HepG2 (cell line): ENCODE measurements at regions not wholly inside any gene's neighbourhood (a gene's known extent, or its start where the extent isn't known, plus 50 kb on each side); places are given as distances from the start of the nearest gene placed in this dataset.
A peak's percentile ranks its signal among the peaks of the same experiment; 100 is the strongest.

Experiments
- ATAC-seq: fragments of 200-7000 bp; cut with Tn5 transposase; 3 replicates; pipeline ENCODE4 v1.9.1; 2020; ENCODE audit warnings: mild to moderate bottlenecking, moderate library complexity
- BruUV-seq: library from RNA; stranded (reverse); fragments of 400-500 nt; replicated peaks from 2 replicates; lab custom pipeline; 2021; lab: Mats Ljungman, UMichigan
- CTCF ChIA-PET: fragments of 300-600 bp; formaldehyde crosslinking; extraction: SDS; loops from one replicate; lab custom pipeline; 2021; ENCODE audit warnings: low total read pairs, inconsistent platforms, low intra/inter-chr PET ratio; lab: Yijun Ruan, JAX
- POLR2A ChIA-PET: fragments of 350-600 bp; sonication (Branson Sonifier 250); formaldehyde crosslinking; loops from one replicate; lab custom pipeline; 2020; ENCODE audit warnings: antibody characterized with exemption, inconsistent platforms; lab: Yijun Ruan, JAX
- DNase-seq: peaks from one replicate; pipeline ENCODE4 v3.0.0-alpha.2; 2015; ENCODE audit warnings: low spot score
- FAIRE-seq: peaks from 3 replicates; lab custom pipeline; 2011; peaks lifted over from hg19 to GRCh38; lab: Jason Lieb, UNC
- H2AFZ ChIP-seq: one replicate; pipeline ENCODE4 v1.6.1; 2011; ENCODE audit warnings: low read length, inconsistent platforms
- H3K27ac ChIP-seq: fragments of 300-600 bp; 3 replicates; pipeline ENCODE4 v1.8.0; 2011; ENCODE audit warnings: mixed run types, mild to moderate bottlenecking, mixed read lengths, low read length, inconsistent platforms; ENCODE audit not compliant: insufficient read depth; ENCODE audit errors: extremely low read length
- H3K27me3 ChIP-seq, 2 experiments: fragments of 200-600 bp in 1 of 2; 2 replicates in 1 of 2; 3 replicates in 1 of 2; pipeline versions ENCODE4 v1.6.0 to v1.8.0; 2011; ENCODE audit warnings: low read length in 2 of 2, mild to moderate bottlenecking in 2 of 2, moderate library complexity in 2 of 2, inconsistent platforms in 1 of 2; ENCODE audit not compliant: insufficient read depth in 2 of 2, control insufficient read depth in 1 of 2
- H3K36me3 ChIP-seq, 2 experiments: fragments of 200-600 bp in 1 of 2; replicated peaks in 1 of 2; 2 replicates in 1 of 2; 3 replicates in 1 of 2; pipeline versions ENCODE4 v1.5.1 to v1.8.0; 2011; ENCODE audit warnings: low read length in 2 of 2, inconsistent platforms in 1 of 2; ENCODE audit not compliant: insufficient read depth in 2 of 2, control insufficient read depth in 1 of 2
- H3K4me1 ChIP-seq: 2 replicates; pipeline ENCODE4 v1.5.1; 2012; ENCODE audit warnings: low read length, inconsistent platforms; ENCODE audit not compliant: insufficient read depth
- H3K4me2 ChIP-seq: 2 replicates; pipeline ENCODE4 v1.6.0; 2011; ENCODE audit warnings: low read depth, low read length, inconsistent platforms
- H3K4me3 ChIP-seq, 3 experiments: fragments of 200-600 bp in 1 of 3; sonication (generic), shearing (Covaris generic) in 1 of 3; replicated peaks in 1 of 3; 2 replicates each; pipeline ENCODE4 v1.5.1; 2011 to 2016; ENCODE audit warnings: low read length in 3 of 3, inconsistent platforms in 2 of 3, low read depth in 2 of 3, mild to moderate bottlenecking in 2 of 3, control low read depth in 1 of 3, mixed read lengths in 1 of 3; ENCODE audit not compliant: insufficient read depth in 1 of 3
- H3K79me2 ChIP-seq: one replicate; pipeline ENCODE4 v1.6.1; 2011; ENCODE audit warnings: low read length, inconsistent platforms; ENCODE audit not compliant: insufficient read depth
- H3K9ac ChIP-seq: 2 replicates; pipeline ENCODE4 v1.6.0; 2011; ENCODE audit warnings: mild to moderate bottlenecking, low read depth, low read length, inconsistent platforms; ENCODE audit not compliant: insufficient read depth
- H3K9me3 ChIP-seq: 2 replicates; pipeline ENCODE4 v1.5.1; 2012; ENCODE audit warnings: mild to moderate bottlenecking, low read length
- H4K20me1 ChIP-seq: 2 replicates; pipeline ENCODE4 v1.6.0; 2011; ENCODE audit warnings: inconsistent platforms, mild to moderate bottlenecking, low read length, moderate library complexity; ENCODE audit not compliant: insufficient read depth
- ARID3A ChIP-seq: IDR thresholded peaks from 2 replicates; pipeline ENCODE4 v1.6.1; 2012; ENCODE audit warnings: low read depth, low read length, improper control_type of control experiment
- CCAR2 ChIP-seq: fragments of 200-400 bp; formaldehyde crosslinking; optimal IDR thresholded peaks from 2 replicates; pipeline ENCODE3; 2018; ENCODE audit warnings: low read depth, mild to moderate bottlenecking, low read length, moderate library complexity
- NFRKB ChIP-seq: fragments of 450-650 bp; IDR thresholded peaks from 2 replicates; pipeline ENCODE4 v1.6.1; 2017
- NR0B2 ChIP-seq: sonication (generic); formaldehyde crosslinking; IDR thresholded peaks from 2 replicates; pipeline ENCODE4 v1.4.0; 2020; ENCODE audit warnings: mild to moderate bottlenecking, missing genetic modification reagents
- NR2F2 ChIP-seq: IDR thresholded peaks from 2 replicates; pipeline ENCODE4 v1.6.1; 2012; ENCODE audit warnings: low read depth, inconsistent platforms, borderline replicate concordance
- SMYD3 ChIP-seq: sonication (generic); formaldehyde crosslinking; IDR thresholded peaks from 2 replicates; pipeline ENCODE4 v1.8.1; 2023; ENCODE audit warnings: mild to moderate bottlenecking, missing genetic modification reagents
- ZBTB1 ChIP-seq: sonication (generic); formaldehyde crosslinking; IDR thresholded peaks from 2 replicates; pipeline ENCODE4 v1.4.0; 2020; ENCODE audit warnings: missing genetic modification reagents, borderline replicate concordance
- ZNF382 ChIP-seq: sonication (generic); formaldehyde crosslinking; IDR thresholded peaks from 2 replicates; pipeline ENCODE4 v1.5.0; 2020; ENCODE audit warnings: missing genetic modification reagents, mild to moderate bottlenecking, borderline replicate concordance
- ZNF615 ChIP-seq: sonication (generic); formaldehyde crosslinking; IDR thresholded peaks from 2 replicates; pipeline ENCODE4 v1.5.0; 2020; ENCODE audit warnings: mild to moderate bottlenecking, missing genetic modification reagents, borderline replicate concordance
- WGBS: methylation state at CpG from one replicate; pipeline ENCODE4 v1.1.6; 2017; ENCODE audit warnings: low lambda C conversion rate; 5-methylcytosine and 5-hydroxymethylcytosine counted together
- in situ Hi-C: cut with HindIII; loops from 2 replicates; pipeline ENCODE4 v1.10.0; 2017; ENCODE audit warnings: low pct_unique_long_range_greater_than_20kb; ENCODE audit not compliant: extremely low pct_ligation_motif_present
- intact Hi-C: fragments of 100-400 bp; cut with micrococcal nuclease; formaldehyde crosslinking; loops from one replicate; pipeline ENCODE4 v1.10.0; 2022; ENCODE audit not compliant: unreplicated experiment
- TF ChIP-seq, protein P1 (sequence below): sonication (generic); formaldehyde crosslinking; IDR thresholded peaks from 2 replicates; pipeline ENCODE4 v1.8.1; 2022; ENCODE audit warnings: mild to moderate bottlenecking, missing genetic modification reagents
- TF ChIP-seq, protein P2 (sequence below): sonication (generic); formaldehyde crosslinking; IDR thresholded peaks from 2 replicates; pipeline ENCODE4 v1.5.0; 2020; ENCODE audit warnings: missing genetic modification reagents, mild to moderate bottlenecking, borderline replicate concordance

- Histone ChIP-seq H3K79me2 (no peaks in the 10 kb centered on the region), H3K4me1 (no peaks in the 10 kb centered on the region), H3K27me3 (no peaks in the 10 kb centered on the region), H3K9ac (no peak overlapping the region), H3K36me3 (no peaks in the 10 kb centered on the region), H3K27ac (no peak overlapping the region), H3K9me3 (0 out of 2 replicates have a peak, but pooled peaks cover 5% of the 10 kb centered on the region), H4K20me1 (no peaks in the 10 kb centered on the region), H3K4me3 (peak overlapping the region in 2 of 3 experiments; percentile 12 to 17; a peak in 2 of 6 replicates), H2AFZ (no peak overlapping the region), H3K4me2 (peak overlapping the region; percentile 30; the same call in 1 of the 2 replicates)
- in situ Hi-C loops (no loop called here), intact Hi-C loops (loop anchor here (5.0 kb wide), 1 partner anchor 209 kb away; no protein-coding TSS in a partner anchor)
- TSS peak; percentile 58 for BruUV-seq
- WGBS, result 5% methylated on average over 7 of the region's 7 CpGs
- CTCF ChIA-PET, result no interaction called here
- DNase-seq (no peak), FAIRE-seq (no peak), ATAC-seq (peak; percentile 61)
- TF ChIP-seq ARID3A (no peak), NR0B2 (CRISPR knock-in tag) (no peak), NFRKB (no peak), SMYD3 (CRISPR knock-in tag) (no peak), ZBTB1 (CRISPR knock-in tag) (no peak), ZNF382 (CRISPR knock-in tag) (no peak), ZNF615 (CRISPR knock-in tag) (no peak), NR2F2 (no peak), CCAR2 (no peak)
- TF ChIP-seq, protein P1, sequence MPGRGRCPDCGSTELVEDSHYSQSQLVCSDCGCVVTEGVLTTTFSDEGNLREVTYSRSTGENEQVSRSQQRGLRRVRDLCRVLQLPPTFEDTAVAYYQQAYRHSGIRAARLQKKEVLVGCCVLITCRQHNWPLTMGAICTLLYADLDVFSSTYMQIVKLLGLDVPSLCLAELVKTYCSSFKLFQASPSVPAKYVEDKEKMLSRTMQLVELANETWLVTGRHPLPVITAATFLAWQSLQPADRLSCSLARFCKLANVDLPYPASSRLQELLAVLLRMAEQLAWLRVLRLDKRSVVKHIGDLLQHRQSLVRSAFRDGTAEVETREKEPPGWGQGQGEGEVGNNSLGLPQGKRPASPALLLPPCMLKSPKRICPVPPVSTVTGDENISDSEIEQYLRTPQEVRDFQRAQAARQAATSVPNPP, result no peak
- TF ChIP-seq, protein P2, sequence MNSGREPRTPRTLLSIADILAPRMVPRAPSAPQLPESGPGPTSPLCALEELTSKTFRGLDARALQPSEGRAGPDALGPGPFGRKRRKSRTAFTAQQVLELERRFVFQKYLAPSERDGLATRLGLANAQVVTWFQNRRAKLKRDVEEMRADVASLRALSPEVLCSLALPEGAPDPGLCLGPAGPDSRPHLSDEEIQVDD (CRISPR knock-in tag), result no peak
- POLR2A ChIA-PET, result no interaction called here
Observed at GRCh38 chr1:187641463-187641862, 812.7 kb downstream of the PLA2G4A start.
